Neural crest cell (in vitro differentiated cells): ENCODE measurements at regions not wholly inside any gene's neighbourhood (a gene's known extent, or its start where the extent isn't known, plus 50 kb on each side); places are given as distances from the start of the nearest gene placed in this dataset.

Experiments used
- DNase-seq: peaks from one replicate; pipeline ENCODE4 v3.0.0; 2021; ENCODE audit warnings: low read depth, mixed read lengths, low spot score
- H3K27ac Mint-ChIP-seq: one replicate; pipeline ENCODE4 v1.8.0; 2021; ENCODE audit warnings: mild to moderate bottlenecking, mixed read lengths; ENCODE audit not compliant: unreplicated experiment
- H3K27me3 Mint-ChIP-seq: 2 replicates; pipeline ENCODE4 v1.8.0; 2021; ENCODE audit warnings: low read depth, mild to moderate bottlenecking, mixed read lengths
- H3K36me3 Mint-ChIP-seq: 2 replicates; pipeline ENCODE4 v1.8.0; 2021; ENCODE audit warnings: low read depth, mild to moderate bottlenecking, mixed read lengths
- H3K4me1 Mint-ChIP-seq: 2 replicates; pipeline ENCODE4 v1.8.0; 2021; ENCODE audit warnings: mixed read lengths
- H3K4me3 Mint-ChIP-seq: one replicate; pipeline ENCODE4 v1.8.0; 2021; ENCODE audit warnings: mild to moderate bottlenecking, mixed read lengths
- H3K9me3 Mint-ChIP-seq: 2 replicates; pipeline ENCODE4 v1.8.0; 2021; ENCODE audit warnings: mixed read lengths
- CTCF ChIP-seq: fragments of 200-600 bp; sonication (generic); conservative IDR thresholded peaks from 2 replicates; pipeline ENCODE4 v1.5.0; 2021; ENCODE audit warnings: antibody characterized with exemption, mild to moderate bottlenecking

GRCh38 chr1:57474137-57474750, 50.4 kb upstream of the DAB1 start:
- no peak overlapping the region for H3K4me3 Mint-ChIP-seq
- DNase-seq = no peak
- no peak overlapping the region for H3K27ac Mint-ChIP-seq
- H3K27me3 Mint-ChIP-seq = no peaks in the 10 kb centered on the region
- no peak for TF ChIP-seq CTCF
- peaks cover 8% of the 10 kb centered on the region for H3K36me3 Mint-ChIP-seq
- peaks cover 4% of the 10 kb centered on the region for H3K4me1 Mint-ChIP-seq
- H3K9me3 Mint-ChIP-seq = peaks cover 10% of the 10 kb centered on the region
